Testis (tissue), 2 donors: ENCODE measurements at regions not wholly inside any gene's neighbourhood (a gene's known extent, or its start where the extent isn't known, plus 50 kb on each side); places are given as distances from the start of the nearest gene placed in this dataset.

Experiments
- CTCF ChIP-seq, 3 experiments: fragments of 450-650 bp in 2 of 3; fragments of 200-600 bp in 1 of 3; sonication (generic) in 1 of 3; IDR thresholded peaks; one replicate each; pipeline ENCODE4 v1.5.1; 2016 to 2019; ENCODE audit warnings: antibody characterized with exemption in 3 of 3, mild to moderate bottlenecking in 2 of 3, moderate library complexity in 1 of 3
- POLR2A ChIP-seq: fragments of 450-650 bp; IDR thresholded peaks from one replicate; pipeline ENCODE4 v1.6.1; 2017; ENCODE audit warnings: antibody characterized with exemption, mild to moderate bottlenecking, moderate library complexity

GRCh38 chr11:37108436-37109285 is 510.6 kb upstream of the RAG2 start:
- TF ChIP-seq CTCF (IDR thresholded peaks at IDR 0.05) (no peak), POLR2A (no peak)
